ENCODE measurements at regions not wholly inside any gene's neighbourhood (a gene's known extent, or its start where the extent isn't known, plus 50 kb on each side); places are given as distances from the start of the nearest gene placed in this dataset.

- Mint-ChIP-seq H3K36me3 (ENCODE audit: low read depth) (no peaks in the 10 kb centered on the region), H3K4me1 (peaks cover 6% of the 10 kb centered on the region), H3K27ac (ENCODE audit: unreplicated experiment) (no peak overlapping the region), H3K9me3 (no peaks in the 10 kb centered on the region), H3K4me3 (no peak overlapping the region), H3K27me3 (ENCODE audit: low read depth) (no peaks in the 10 kb centered on the region)
- no peak for DNase-seq (ENCODE audit: low read depth, low spot score)
- no peak for TF ChIP-seq CTCF (conservative IDR thresholded peaks at IDR 0.05)
Measured at GRCh38 chr13:31053896-31054295, 107.8 kb downstream of the HSPH1 start.

GRCh38 chr13:31053091-31053490 lies 108.6 kb downstream of the HSPH1 start:
- H3K9me3 Mint-ChIP-seq = no peaks in the 10 kb centered on the region
- H3K4me3 Mint-ChIP-seq = no peak overlapping the region
- H3K27me3 Mint-ChIP-seq (ENCODE audit: low read depth) = no peaks in the 10 kb centered on the region
- H3K27ac Mint-ChIP-seq (ENCODE audit: unreplicated experiment) = no peak overlapping the region
- DNase-seq (ENCODE audit: low read depth, low spot score) = no peak
- H3K4me1 Mint-ChIP-seq = peaks cover 6% of the 10 kb centered on the region
- no peak for TF ChIP-seq CTCF (conservative IDR thresholded peaks at IDR 0.05)
- H3K36me3 Mint-ChIP-seq (ENCODE audit: low read depth) = no peaks in the 10 kb centered on the region

GRCh38 chr13:31052478-31052877 lies 109.2 kb downstream of the HSPH1 start:
- no peaks in the 10 kb centered on the region for H3K27me3 Mint-ChIP-seq (ENCODE audit: low read depth)
- H3K4me3 Mint-ChIP-seq = no peak overlapping the region
- H3K4me1 Mint-ChIP-seq = peaks cover 6% of the 10 kb centered on the region
- TF ChIP-seq CTCF (conservative IDR thresholded peaks at IDR 0.05) = no peak
- no peaks in the 10 kb centered on the region for H3K36me3 Mint-ChIP-seq (ENCODE audit: low read depth)
- no peak for DNase-seq (ENCODE audit: low read depth, low spot score)
- no peaks in the 10 kb centered on the region for H3K9me3 Mint-ChIP-seq
- H3K27ac Mint-ChIP-seq (ENCODE audit: unreplicated experiment) = no peak overlapping the region

GRCh38 chr13:31051999-31052398 lies 109.7 kb downstream of the HSPH1 start:
- no peaks in the 10 kb centered on the region for H3K36me3 Mint-ChIP-seq (ENCODE audit: low read depth)
- H3K4me3 Mint-ChIP-seq = no peak overlapping the region
- TF ChIP-seq CTCF (conservative IDR thresholded peaks at IDR 0.05) = no peak
- peaks cover 6% of the 10 kb centered on the region for H3K4me1 Mint-ChIP-seq
- no peak for DNase-seq (ENCODE audit: low read depth, low spot score)
- H3K27ac Mint-ChIP-seq (ENCODE audit: unreplicated experiment) = no peak overlapping the region
- H3K9me3 Mint-ChIP-seq = no peaks in the 10 kb centered on the region
- H3K27me3 Mint-ChIP-seq (ENCODE audit: low read depth) = no peaks in the 10 kb centered on the region

- no peak for DNase-seq (ENCODE audit: low read depth, low spot score)
- no peak overlapping the region for H3K4me3 Mint-ChIP-seq
Measured at GRCh38 chr13:31050486-31051400, 111.0 kb downstream of the HSPH1 start.

More at GRCh38 chr13:31050486-31051400, 111.0 kb downstream of the HSPH1 start:
- Mint-ChIP-seq H3K27me3 (ENCODE audit: low read depth) (no peaks in the 10 kb centered on the region), H3K27ac (ENCODE audit: unreplicated experiment) (no peak overlapping the region), H3K9me3 (no peaks in the 10 kb centered on the region), H3K36me3 (ENCODE audit: low read depth) (no peaks in the 10 kb centered on the region), H3K4me1 (peaks cover 6% of the 10 kb centered on the region)
- peak; percentile 49 for TF ChIP-seq CTCF (conservative IDR thresholded peaks at IDR 0.05)
